ENCODE measurements at regions not wholly inside any gene's neighbourhood (a gene's known extent, or its start where the extent isn't known, plus 50 kb on each side); places are given as distances from the start of the nearest gene placed in this dataset. TPM values are rescaled to one million over a fixed set of nuclear protein-coding genes. Genes with fewer than 3 reads are reported as not detected.

- no peak overlapping the region for H3K27ac ChIP-seq
- no peak overlapping the region for H3K4me3 ChIP-seq
- H3K36me3 ChIP-seq = no peaks in the 10 kb centered on the region
- WGBS, 2 donors = 54 to 55% methylated on average over 8 of the region's 8 CpGs
- TF ChIP-seq CTCF (IDR thresholded peaks at IDR 0.05) (peak in 3 of 5 experiments; percentile 10 to 41 (median 21)), POLR2A (IDR thresholded peaks at IDR 0.05) (no peak)
- H3K9me3 ChIP-seq = no peaks in the 10 kb centered on the region
- no peaks in the 10 kb centered on the region for H3K4me1 ChIP-seq
- peak in 1 of 2 donors; percentile 16 for DNase-seq (ENCODE audit: low spot score in 2 of 2)
- H3K27me3 ChIP-seq = no peaks in the 10 kb centered on the region
Measured at GRCh38 chr13:60627071-60627686, 230.2 kb downstream of the TDRD3 start.

Small RNA genes in the stretch of these regions (small RNA-seq; reads per million reads assigned to genes)
- gene MIR3169 (not detected), gene RNY3P5 (not detected)

Measured in tibial nerve (tissue), 4 donors.